HUES64 (cell line): ENCODE measurements at regions not wholly inside any gene's neighbourhood (a gene's known extent, or its start where the extent isn't known, plus 50 kb on each side); places are given as distances from the start of the nearest gene placed in this dataset.

Experiments used
- H3K27ac ChIP-seq: 2 replicates; pipeline ENCODE4 v1.7.0; 2013; ENCODE audit warnings: low read depth, low read length, inconsistent platforms
- H3K27me3 ChIP-seq: 2 replicates; pipeline ENCODE4 v1.6.1; 2013; ENCODE audit warnings: mild to moderate bottlenecking, low read length; ENCODE audit not compliant: insufficient read depth
- H3K36me3 ChIP-seq: 2 replicates; pipeline ENCODE4 v1.6.1; 2013; ENCODE audit warnings: mild to moderate bottlenecking, low read length; ENCODE audit not compliant: insufficient read depth
- H3K4me1 ChIP-seq: 2 replicates; pipeline ENCODE4 v1.6.1; 2013; ENCODE audit warnings: mild to moderate bottlenecking, low read length, moderate library complexity; ENCODE audit not compliant: insufficient read depth
- H3K4me3 ChIP-seq: 2 replicates; pipeline ENCODE4 v1.5.1; 2013; ENCODE audit warnings: mild to moderate bottlenecking, low read length, moderate library complexity
- H3K9ac ChIP-seq: 2 replicates; pipeline ENCODE4 v1.6.1; 2013; ENCODE audit warnings: mild to moderate bottlenecking, low read depth, low read length
- H3K9me3 ChIP-seq: 2 replicates; pipeline ENCODE4 v1.6.1; 2013; ENCODE audit warnings: low read depth, low read length; ENCODE audit not compliant: insufficient read depth
- WGBS: fragments of 150-250, 120-280 bp; methylation state at CpG from one replicate; pipeline ENCODE4 v1.1.7; 2013; ENCODE audit warnings: missing lambda C conversion rate; 5-methylcytosine and 5-hydroxymethylcytosine counted together

DNA sequence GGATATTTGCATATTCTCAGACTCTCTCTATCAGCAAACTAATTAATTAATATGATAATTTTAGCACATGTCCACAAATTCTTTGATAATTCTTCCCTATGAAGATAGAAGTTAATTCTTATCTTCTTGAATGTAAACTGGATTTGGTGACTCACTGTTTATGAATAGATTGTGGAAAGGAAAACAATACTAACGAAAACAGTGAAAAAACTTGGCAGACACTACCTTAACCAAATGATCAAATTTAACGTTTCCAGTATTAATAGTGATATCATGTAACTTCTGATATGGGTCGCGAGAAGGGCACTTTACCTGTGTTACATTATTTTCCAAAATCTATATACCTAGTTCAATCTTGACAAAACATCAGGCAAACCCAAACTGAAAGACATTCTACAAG, 401.0 kb downstream of the SI start:
- 94% methylated on average over 3 of the region's 4 CpGs for WGBS
- Histone ChIP-seq H3K4me3 (no peak overlapping the region), H3K9me3 (no peaks in the 10 kb centered on the region)

DNA sequence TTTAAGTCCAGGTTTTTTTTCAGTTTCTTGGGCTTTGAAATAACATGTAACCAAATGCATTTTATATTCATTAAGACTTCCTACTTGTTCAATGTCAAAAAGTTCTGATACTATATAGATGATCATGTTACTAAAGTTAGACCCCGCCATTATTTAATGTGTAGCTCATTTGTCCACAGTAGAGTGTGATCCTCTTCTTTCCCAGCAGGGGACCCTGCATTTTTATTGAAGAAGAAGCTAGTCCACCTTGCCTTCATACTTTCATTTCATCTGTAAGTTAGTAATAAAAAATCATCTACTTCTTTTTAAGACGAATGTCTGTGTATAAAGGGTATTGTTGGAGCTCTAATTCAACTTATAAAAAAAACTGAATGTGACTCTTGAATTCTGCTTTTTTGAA, 404.6 kb downstream of the SI start:
- Histone ChIP-seq H3K27ac (no peak overlapping the region), H3K9me3 (no peaks in the 10 kb centered on the region)
- WGBS: 90% methylated on average over 1 of the region's 2 CpGs

More for the DNA sequence above, 401.0 kb downstream of the SI start:
- no peaks in the 10 kb centered on the region for H3K4me1 ChIP-seq
- H3K27me3 ChIP-seq: no peaks in the 10 kb centered on the region
- H3K36me3 ChIP-seq: no peaks in the 10 kb centered on the region
- H3K9ac ChIP-seq: no peak overlapping the region
- H3K27ac ChIP-seq: no peak overlapping the region

DNA sequence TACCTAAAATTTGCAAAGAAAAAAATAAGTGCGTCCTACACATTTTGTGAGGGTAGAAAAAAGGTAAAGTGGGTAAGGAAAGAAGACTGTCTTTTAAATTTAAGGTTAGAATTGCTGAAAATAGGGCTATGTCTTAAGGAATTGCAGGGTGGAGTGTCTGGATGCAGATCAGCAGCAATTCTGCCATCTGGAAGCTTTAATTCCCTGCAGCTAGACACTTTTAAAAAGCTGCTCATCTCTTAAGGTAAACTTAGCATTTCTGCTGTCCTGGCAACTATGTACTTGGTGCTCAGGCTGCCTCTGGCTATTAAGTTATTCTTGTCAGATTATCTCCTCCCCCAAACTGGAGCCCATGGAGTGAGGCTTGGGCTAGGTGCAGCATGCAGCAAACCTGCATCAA, 420.2 kb downstream of the SI start:
- Histone ChIP-seq H3K27me3 (no peaks in the 10 kb centered on the region), H3K4me1 (no peaks in the 10 kb centered on the region), H3K9me3 (no peaks in the 10 kb centered on the region), H3K36me3 (no peaks in the 10 kb centered on the region), H3K4me3 (no peak overlapping the region), H3K9ac (no peak overlapping the region), H3K27ac (no peak overlapping the region)
- WGBS: 96% methylated on average over 1 of the region's 1 CpG

More for the DNA sequence above, 404.6 kb downstream of the SI start:
- H3K27me3 ChIP-seq: no peaks in the 10 kb centered on the region
- no peaks in the 10 kb centered on the region for H3K36me3 ChIP-seq
- no peak overlapping the region for H3K9ac ChIP-seq
- H3K4me1 ChIP-seq: no peaks in the 10 kb centered on the region
- H3K4me3 ChIP-seq: no peak overlapping the region

DNA sequence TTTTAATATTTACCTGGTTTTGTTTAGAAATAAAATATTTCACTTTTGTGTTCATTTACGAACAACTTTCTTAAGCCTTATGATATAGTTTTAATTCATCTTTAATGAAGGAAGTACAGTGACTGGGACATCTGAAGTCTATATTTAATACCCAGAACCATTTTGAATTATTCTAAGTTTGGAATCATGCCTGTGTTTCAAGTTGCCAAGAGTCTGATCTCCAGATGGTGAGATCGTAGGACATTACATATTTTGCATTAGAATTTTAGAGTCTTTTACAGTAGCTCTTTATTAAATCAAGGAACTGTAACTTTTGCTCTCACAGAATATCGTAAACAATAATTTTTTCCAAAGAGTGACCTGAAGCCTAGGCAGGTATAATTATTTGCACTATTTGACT, 420.7 kb downstream of the SI start:
- Histone ChIP-seq H3K9ac (no peak overlapping the region), H3K27ac (no peak overlapping the region), H3K4me1 (no peaks in the 10 kb centered on the region), H3K27me3 (no peaks in the 10 kb centered on the region), H3K4me3 (no peak overlapping the region), H3K36me3 (no peaks in the 10 kb centered on the region), H3K9me3 (no peaks in the 10 kb centered on the region)
- 100% methylated on average over 1 of the region's 3 CpGs for WGBS

DNA sequence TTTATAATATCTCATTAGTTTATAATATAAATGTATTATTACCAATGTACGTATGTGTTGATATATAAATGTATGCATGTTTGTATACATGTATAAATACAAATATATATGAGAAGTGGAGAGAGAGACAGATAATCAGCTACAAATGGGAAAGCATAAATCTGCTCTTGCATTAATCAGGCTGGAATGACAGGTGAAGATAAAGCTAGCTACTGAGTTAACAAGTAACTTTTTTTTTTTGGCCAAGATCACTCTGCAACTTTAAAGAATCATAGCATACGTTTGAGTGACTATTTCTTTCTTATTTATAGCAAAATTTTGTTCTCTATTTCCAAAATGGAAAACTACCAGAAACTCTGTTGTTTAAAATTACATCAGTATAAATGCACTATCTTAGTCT, 422.8 kb downstream of the SI start:
- Histone ChIP-seq H3K4me1 (no peaks in the 10 kb centered on the region), H3K27ac (no peak overlapping the region), H3K36me3 (no peaks in the 10 kb centered on the region), H3K9me3 (no peaks in the 10 kb centered on the region), H3K9ac (no peak overlapping the region), H3K27me3 (no peaks in the 10 kb centered on the region), H3K4me3 (no peak overlapping the region)
- WGBS: 83% methylated on average over 1 of the region's 2 CpGs

DNA sequence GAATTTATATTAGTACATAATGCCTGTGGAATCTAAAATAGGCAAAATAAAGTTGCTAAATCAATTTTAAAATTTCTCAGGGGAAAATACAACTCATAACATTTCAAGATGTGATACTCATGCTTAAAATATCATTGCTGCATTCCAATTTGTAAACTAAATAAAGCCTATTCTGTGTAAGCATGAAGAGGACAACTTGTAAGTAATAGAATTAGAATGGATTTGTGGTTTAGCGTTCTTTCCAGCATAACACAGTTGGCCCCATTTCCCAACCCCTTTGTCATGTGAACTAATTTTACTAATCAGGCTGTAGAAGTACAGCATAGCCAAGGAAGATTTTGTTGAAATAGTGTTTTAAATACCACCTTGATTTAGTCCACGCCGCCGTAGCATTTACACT, 437.2 kb downstream of the SI start:
- Histone ChIP-seq H3K9ac (no peak overlapping the region), H3K4me1 (no peaks in the 10 kb centered on the region), H3K27me3 (no peaks in the 10 kb centered on the region), H3K36me3 (no peaks in the 10 kb centered on the region), H3K9me3 (no peaks in the 10 kb centered on the region), H3K4me3 (no peak overlapping the region), H3K27ac (no peak overlapping the region)
- WGBS: 100% methylated on average over 1 of the region's 4 CpGs

DNA sequence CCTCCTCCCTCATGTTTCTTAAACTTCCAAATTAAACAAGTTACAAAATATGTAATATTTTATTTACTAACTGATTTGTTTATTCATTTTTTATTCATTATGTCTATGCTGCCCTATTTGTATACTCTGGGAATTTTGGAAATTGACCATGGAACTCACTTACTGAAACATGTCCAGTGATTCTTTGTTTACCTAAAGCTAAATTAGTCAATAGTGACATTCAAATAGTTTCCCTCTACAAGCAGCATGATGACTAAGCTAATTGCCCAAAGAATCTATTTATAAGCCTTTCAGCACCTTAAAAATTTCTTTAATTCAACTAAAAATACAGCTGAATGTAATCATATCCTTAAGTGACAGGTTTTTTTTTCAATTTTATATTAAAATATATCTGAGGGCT, 437.7 kb downstream of the SI start:
- no peaks in the 10 kb centered on the region for H3K9me3 ChIP-seq

DNA sequence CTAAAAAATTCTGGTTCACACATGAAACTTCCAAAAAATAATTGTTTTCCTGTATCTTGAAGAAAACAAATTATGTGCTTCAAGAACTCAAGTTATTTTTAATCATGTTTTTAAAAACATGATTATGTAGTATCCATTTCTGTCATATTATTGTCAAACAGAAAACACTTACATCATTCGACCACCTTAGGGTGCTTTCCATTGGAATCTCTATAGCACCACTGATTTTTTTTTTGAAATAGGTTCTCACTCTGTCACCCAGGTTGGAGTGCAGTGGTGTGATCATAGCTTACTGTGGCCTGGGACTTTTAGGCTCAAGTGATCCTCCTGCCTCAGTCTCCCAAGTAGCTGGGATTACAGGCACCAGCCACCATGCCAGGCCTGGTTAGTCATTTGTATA, 457.3 kb downstream of the SI start:
- Histone ChIP-seq H3K27ac (no peak overlapping the region), H3K4me1 (no peaks in the 10 kb centered on the region), H3K4me3 (no peak overlapping the region), H3K36me3 (no peaks in the 10 kb centered on the region), H3K9ac (no peak overlapping the region), H3K27me3 (no peaks in the 10 kb centered on the region), H3K9me3 (no peaks in the 10 kb centered on the region)
- 75% methylated on average over 1 of the region's 1 CpG for WGBS

More for the DNA sequence above, 437.7 kb downstream of the SI start:
- H3K36me3 ChIP-seq: no peaks in the 10 kb centered on the region
- no peaks in the 10 kb centered on the region for H3K27me3 ChIP-seq
- no peaks in the 10 kb centered on the region for H3K4me1 ChIP-seq
- H3K9ac ChIP-seq: no peak overlapping the region
- H3K4me3 ChIP-seq: no peak overlapping the region
- H3K27ac ChIP-seq: no peak overlapping the region

DNA sequence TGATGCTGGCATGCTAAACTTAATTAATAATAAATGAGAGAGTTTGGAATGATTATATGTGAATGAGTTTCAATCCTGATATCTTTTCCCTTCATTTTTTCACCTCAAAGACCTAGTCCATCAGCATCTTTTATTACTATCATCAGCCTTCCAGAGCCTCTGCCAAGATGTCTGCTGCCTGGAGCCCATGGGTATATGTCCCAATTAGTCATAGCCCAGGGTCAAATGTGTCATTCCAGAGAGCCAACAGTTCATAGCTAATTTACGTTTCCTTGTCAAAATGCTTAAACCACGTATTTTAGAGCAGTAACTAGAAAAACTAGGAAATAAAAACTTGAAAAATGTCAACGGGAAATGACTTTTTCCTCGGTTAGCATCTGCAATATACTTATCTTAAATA, 457.9 kb downstream of the SI start:
- no peak overlapping the region for H3K4me3 ChIP-seq

DNA sequence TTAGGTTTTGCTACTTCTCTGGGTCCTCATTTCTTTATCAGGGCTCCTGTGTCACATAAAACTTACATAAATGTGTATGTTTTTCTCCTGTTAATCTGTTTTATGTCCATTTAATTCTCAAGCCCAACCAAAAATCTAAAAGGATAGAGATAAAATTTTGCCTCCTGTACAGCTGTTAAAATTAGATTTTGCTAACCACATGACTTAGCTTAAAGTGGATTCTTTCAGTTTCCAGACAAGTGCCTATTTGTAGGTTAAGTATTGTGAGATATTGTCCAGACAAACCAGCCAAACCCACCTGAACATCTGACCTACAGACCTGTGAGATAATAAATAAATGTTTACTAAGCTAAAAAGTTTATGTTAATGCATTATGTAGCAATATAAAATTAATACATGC, 465.5 kb downstream of the SI start:
- H3K9ac ChIP-seq: no peak overlapping the region
- H3K9me3 ChIP-seq: no peaks in the 10 kb centered on the region
- no peaks in the 10 kb centered on the region for H3K36me3 ChIP-seq
- H3K27me3 ChIP-seq: no peaks in the 10 kb centered on the region
- H3K4me1 ChIP-seq: no peaks in the 10 kb centered on the region
- H3K27ac ChIP-seq: no peak overlapping the region
- H3K4me3 ChIP-seq: no peak overlapping the region

More for the DNA sequence above, 457.9 kb downstream of the SI start:
- WGBS: 92% methylated on average over 4 of the region's 4 CpGs
- no peaks in the 10 kb centered on the region for H3K9me3 ChIP-seq
- H3K4me1 ChIP-seq: no peaks in the 10 kb centered on the region
- no peak overlapping the region for H3K9ac ChIP-seq
- no peak overlapping the region for H3K27ac ChIP-seq
- H3K27me3 ChIP-seq: no peaks in the 10 kb centered on the region
- no peaks in the 10 kb centered on the region for H3K36me3 ChIP-seq

DNA sequence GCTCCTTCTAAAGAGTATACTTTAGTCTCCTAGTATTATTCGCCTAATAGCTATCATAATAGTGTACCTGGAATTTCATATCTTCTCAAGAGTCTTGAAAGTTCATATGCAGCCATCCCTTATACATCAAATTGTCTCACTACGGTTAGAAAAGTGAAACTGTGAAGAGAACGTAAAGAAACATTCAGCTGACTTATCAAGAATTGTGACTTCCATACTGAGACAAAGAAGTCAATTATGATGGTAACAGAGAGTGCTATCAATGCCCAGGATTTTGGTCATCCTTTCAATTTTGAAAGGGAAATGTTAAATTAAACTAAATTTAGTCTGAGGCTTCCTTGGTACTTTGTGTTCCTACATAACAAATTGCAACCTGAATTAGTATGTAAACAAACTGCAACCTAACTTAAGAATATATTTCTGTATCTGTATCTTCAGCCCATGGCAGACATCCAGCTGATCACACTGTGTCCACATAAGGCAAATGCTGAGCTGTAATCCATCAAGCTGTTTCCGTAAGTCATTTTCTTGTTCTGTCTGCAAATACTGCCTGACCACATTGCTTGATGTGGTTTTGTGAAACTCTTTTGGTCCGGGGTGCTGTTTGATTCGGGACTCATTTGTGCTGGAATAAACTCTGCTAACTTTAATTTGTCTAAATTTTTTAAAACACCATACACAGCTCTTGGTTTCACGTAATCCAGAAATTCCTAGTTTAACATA, 469.6 kb downstream of the SI start:
- 91% methylated on average over 7 of the region's 7 CpGs for WGBS
- H3K4me1 ChIP-seq: no peaks in the 10 kb centered on the region
- H3K36me3 ChIP-seq: no peaks in the 10 kb centered on the region
- no peak overlapping the region for H3K9ac ChIP-seq
- no peaks in the 10 kb centered on the region for H3K27me3 ChIP-seq
- H3K9me3 ChIP-seq: no peaks in the 10 kb centered on the region
- H3K27ac ChIP-seq: no peak overlapping the region
- H3K4me3 ChIP-seq: no peak overlapping the region

DNA sequence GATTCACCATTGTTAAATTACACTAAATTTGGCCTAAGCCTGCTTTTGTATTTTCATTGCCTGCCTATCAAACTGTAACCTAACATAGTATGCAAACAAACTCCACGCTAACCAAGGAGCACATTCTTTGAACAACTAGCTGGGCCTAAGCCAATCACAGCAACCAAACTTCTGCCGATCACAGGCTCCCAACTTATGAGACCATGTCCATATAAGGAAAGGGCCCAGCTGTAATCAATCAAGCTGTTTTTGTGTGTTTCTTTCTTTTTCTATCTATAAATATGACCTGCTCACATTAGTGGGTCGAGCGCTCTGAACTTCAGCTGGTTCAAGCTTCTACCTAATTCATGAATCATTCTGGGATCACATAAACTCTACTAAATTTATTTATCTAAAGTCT, 473.6 kb downstream of the SI start:
- H3K9me3 ChIP-seq: no peaks in the 10 kb centered on the region
- H3K4me3 ChIP-seq: no peak overlapping the region
- H3K9ac ChIP-seq: no peak overlapping the region
- H3K4me1 ChIP-seq: no peaks in the 10 kb centered on the region
- 93% methylated on average over 3 of the region's 4 CpGs for WGBS
- no peak overlapping the region for H3K27ac ChIP-seq
- no peaks in the 10 kb centered on the region for H3K27me3 ChIP-seq
- no peaks in the 10 kb centered on the region for H3K36me3 ChIP-seq
